DMS53 (cell line): ENCODE measurements at regions not wholly inside any gene's neighbourhood (a gene's known extent, or its start where the extent isn't known, plus 50 kb on each side); places are given as distances from the start of the nearest gene placed in this dataset.
"Not testable (repeated sequence)": the region's sequence is repeated elsewhere in the genome, so short reads cannot be mapped to it uniquely, and the experiment has no call there.

Source experiments
- DNase-seq: peaks from one replicate; lab custom pipeline; 2025; lab: John Stamatoyannopoulos, UW

GRCh38 chr12:43252585-43252984 is 299.4 kb downstream of the ADAMTS20 start:
- peak; percentile 23 for DNase-seq

GRCh38 chr12:43245947-43246346 is 306.1 kb downstream of the ADAMTS20 start:
- DNase-seq: no peak

GRCh38 chr12:43241986-43242385 is 310.0 kb downstream of the ADAMTS20 start:
- no peak for DNase-seq

- peak; percentile 32 for DNase-seq
These were observed 313.7 kb downstream of the ADAMTS20 start for GRCh38 chr12:43238281-43238680.

GRCh38 chr12:43237238-43237879 is 314.6 kb downstream of the ADAMTS20 start:
- no peak for DNase-seq

- DNase-seq: no peak
These were observed 316.3 kb downstream of the ADAMTS20 start for GRCh38 chr12:43235721-43236120.

- DNase-seq: no peak
These were observed 318.1 kb downstream of the ADAMTS20 start for GRCh38 chr12:43233861-43234260.

- no peak for DNase-seq
These were observed 325.9 kb downstream of the ADAMTS20 start for GRCh38 chr12:43226151-43226550.

- DNase-seq: not testable (repeated sequence)
These were observed 327.7 kb downstream of the ADAMTS20 start for GRCh38 chr12:43224190-43224805.

GRCh38 chr12:43222796-43223195 is 329.2 kb downstream of the ADAMTS20 start:
- DNase-seq: no peak

- DNase-seq: no peak
These were observed 330.8 kb downstream of the ADAMTS20 start for GRCh38 chr12:43221216-43221615.

- no peak for DNase-seq
These were observed 335.5 kb downstream of the ADAMTS20 start for GRCh38 chr12:43216490-43216889.

- DNase-seq: no peak
These were observed 337.8 kb downstream of the ADAMTS20 start for GRCh38 chr12:43214166-43214565.

- DNase-seq: no peak
These were observed 338.4 kb downstream of the ADAMTS20 start for GRCh38 chr12:43213608-43214007.

GRCh38 chr12:43210485-43211192 is 341.4 kb downstream of the ADAMTS20 start:
- DNase-seq: no peak

- no peak for DNase-seq
These were observed 343.4 kb downstream of the ADAMTS20 start for GRCh38 chr12:43208627-43209026.

GRCh38 chr12:43208221-43208620 is 343.8 kb downstream of the ADAMTS20 start:
- no peak for DNase-seq

- DNase-seq: no peak
These were observed 345.6 kb downstream of the ADAMTS20 start for GRCh38 chr12:43206396-43206795.

- no peak for DNase-seq
These were observed 353.4 kb downstream of the ADAMTS20 start for GRCh38 chr12:43198608-43199007.

GRCh38 chr12:43196268-43196907 is 355.6 kb downstream of the ADAMTS20 start:
- DNase-seq: no peak

- DNase-seq: not testable (repeated sequence)
These were observed 358.9 kb downstream of the ADAMTS20 start for GRCh38 chr12:43193096-43193495.

- DNase-seq: not testable (repeated sequence)
These were observed 359.6 kb downstream of the ADAMTS20 start for GRCh38 chr12:43192442-43192841.

GRCh38 chr12:43180242-43180641 is 371.8 kb downstream of the ADAMTS20 start:
- no peak for DNase-seq
